ENCODE measurements at regions not wholly inside any gene's neighbourhood (a gene's known extent, or its start where the extent isn't known, plus 50 kb on each side); places are given as distances from the start of the nearest gene placed in this dataset.

- TF ChIP-seq CTCF (IDR thresholded peaks at IDR 0.05; ENCODE audit: low read depth, low read length) (no peak), EZH2phosphoT487 (IDR thresholded peaks at IDR 0.05; ENCODE audit: low read depth) (no peak)
Observed at GRCh38 chr12:19981944-19982343, 386.4 kb upstream of the PDE3A start.

All from OCI-LY3 (cell line).